COLO668 (cell line): ENCODE measurements at regions not wholly inside any gene's neighbourhood (a gene's known extent, or its start where the extent isn't known, plus 50 kb on each side); places are given as distances from the start of the nearest gene placed in this dataset.

Experiments used
- DNase-seq: peaks from one replicate; lab custom pipeline; 2025; ENCODE audit not compliant: unreplicated experiment; lab: John Stamatoyannopoulos, UW

- DNase-seq, result no peak
These were observed 209.2 kb downstream of the MYCN start for GRCh38 chr2:16149349-16150243.

- no peak for DNase-seq
These were observed 208.4 kb downstream of the MYCN start for GRCh38 chr2:16148632-16149348.

- peak; percentile 15 for DNase-seq
These were observed 202.3 kb downstream of the MYCN start for GRCh38 chr2:16142383-16143361.

GRCh38 chr2:16141641-16141921 is 201.2 kb downstream of the MYCN start:
- DNase-seq, result no peak

GRCh38 chr2:16140771-16141640 is 200.7 kb downstream of the MYCN start:
- DNase-seq, result no peak

GRCh38 chr2:16139663-16140615 is 199.6 kb downstream of the MYCN start:
- DNase-seq, result no peak

GRCh38 chr2:16138811-16139662 is 198.7 kb downstream of the MYCN start:
- DNase-seq, result no peak

GRCh38 chr2:16137080-16137755 is 196.9 kb downstream of the MYCN start:
- no peak for DNase-seq

GRCh38 chr2:16136461-16137035 is 196.2 kb downstream of the MYCN start:
- DNase-seq, result no peak

GRCh38 chr2:16135913-16136310 is 195.6 kb downstream of the MYCN start:
- no peak for DNase-seq

- no peak for DNase-seq
These were observed 195.0 kb downstream of the MYCN start for GRCh38 chr2:16135196-16135912.

GRCh38 chr2:16134436-16135165 is 194.3 kb downstream of the MYCN start:
- DNase-seq, result no peak

- DNase-seq, result no peak
These were observed 190.6 kb downstream of the MYCN start for GRCh38 chr2:16130906-16131400.

GRCh38 chr2:16130541-16130880 is 190.2 kb downstream of the MYCN start:
- DNase-seq, result no peak

- DNase-seq, result no peak
These were observed 189.6 kb downstream of the MYCN start for GRCh38 chr2:16129716-16130540.
